C1 segment of cervical spinal cord (tissue), 14 donors: ENCODE measurements at regions not wholly inside any gene's neighbourhood (a gene's known extent, or its start where the extent isn't known, plus 50 kb on each side); places are given as distances from the start of the nearest gene placed in this dataset.
"Not testable (repeated sequence)": the region's sequence is repeated elsewhere in the genome, so short reads cannot be mapped to it uniquely, and the experiment has no call there.

ENCODE experiments used
- DNase-seq, 14 donors: peaks; one replicate each; lab custom pipeline; 2025; lab: John Stamatoyannopoulos, UW

GRCh38 chr3:164748626-164749025 is 329.7 kb downstream of the SI start:
- DNase-seq = no peak

- no peak for DNase-seq
Observed at GRCh38 chr3:164741869-164742268, 336.4 kb downstream of the SI start.

DNA sequence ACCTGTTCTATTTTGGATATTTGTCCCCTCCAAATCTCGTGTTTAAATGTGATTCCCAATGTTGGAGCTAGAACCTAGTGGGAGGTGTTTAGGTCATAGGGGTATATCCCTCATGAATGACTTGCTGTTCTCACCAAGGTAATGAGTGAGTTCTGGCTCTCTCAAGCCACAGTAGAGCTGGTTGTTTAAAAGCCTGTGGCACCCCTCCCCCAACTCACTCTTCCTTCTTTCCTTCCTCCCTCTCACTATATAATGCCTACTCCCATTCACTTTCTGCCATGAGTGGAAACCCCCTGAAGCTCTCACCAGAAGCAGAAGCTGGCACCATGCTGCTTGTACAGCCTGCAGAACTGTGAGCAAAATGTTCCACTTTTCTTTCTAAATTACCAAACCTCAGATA is 341.1 kb downstream of the SI start:
- no peak for DNase-seq

- no peak for DNase-seq
Observed at GRCh38 chr3:164732166-164732565, 346.1 kb downstream of the SI start.

DNA sequence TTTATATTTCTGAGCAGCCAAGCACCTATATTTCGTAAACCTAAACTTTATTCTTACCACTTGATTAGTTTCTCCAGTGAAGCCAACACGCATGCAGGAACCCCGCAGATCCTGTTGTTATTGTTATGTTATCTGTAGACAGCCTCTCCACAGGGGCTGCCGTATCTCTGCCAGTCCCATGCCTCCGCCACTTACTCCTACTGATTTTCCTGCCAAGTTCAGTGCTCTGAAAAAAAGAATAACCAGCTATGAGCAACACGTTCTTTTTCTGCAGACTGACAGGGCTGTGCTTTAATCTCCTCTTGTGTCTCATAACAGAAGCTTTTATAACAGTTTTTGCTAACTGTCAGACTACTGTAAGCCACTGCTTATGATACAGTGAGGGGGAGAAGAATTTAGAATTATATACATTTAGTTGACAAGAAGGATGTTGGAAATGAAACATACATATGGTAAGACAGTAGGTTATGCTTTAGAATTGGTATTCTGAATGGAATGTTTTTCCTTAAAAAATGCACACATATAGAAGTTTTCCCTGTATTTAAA is 347.4 kb downstream of the SI start:
- no peak for DNase-seq

- DNase-seq = no peak
Observed at GRCh38 chr3:164723396-164723795, 354.9 kb downstream of the SI start.

DNA sequence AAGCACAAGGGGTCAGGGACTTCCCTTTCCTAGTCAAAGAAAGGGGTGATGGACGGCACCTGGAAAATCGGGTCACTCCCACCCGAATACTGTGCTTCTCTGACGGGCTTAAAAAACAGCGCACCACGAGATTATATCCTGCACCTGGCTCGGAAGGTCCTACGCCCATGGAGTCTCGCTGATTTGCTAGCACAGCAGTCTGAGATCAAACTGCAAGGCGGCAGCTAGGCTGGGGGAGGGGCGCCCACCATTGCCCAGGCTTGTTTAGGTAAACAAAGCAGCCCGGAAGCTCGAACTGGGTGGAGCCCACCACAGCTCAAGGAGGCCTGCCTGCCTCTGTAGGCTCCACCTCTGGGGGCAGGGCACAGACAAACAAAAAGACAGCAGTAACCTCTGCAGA is 375.5 kb downstream of the SI start:
- DNase-seq = not testable (repeated sequence)

GRCh38 chr3:164687902-164688301 is 390.4 kb downstream of the SI start:
- DNase-seq = no peak

DNA sequence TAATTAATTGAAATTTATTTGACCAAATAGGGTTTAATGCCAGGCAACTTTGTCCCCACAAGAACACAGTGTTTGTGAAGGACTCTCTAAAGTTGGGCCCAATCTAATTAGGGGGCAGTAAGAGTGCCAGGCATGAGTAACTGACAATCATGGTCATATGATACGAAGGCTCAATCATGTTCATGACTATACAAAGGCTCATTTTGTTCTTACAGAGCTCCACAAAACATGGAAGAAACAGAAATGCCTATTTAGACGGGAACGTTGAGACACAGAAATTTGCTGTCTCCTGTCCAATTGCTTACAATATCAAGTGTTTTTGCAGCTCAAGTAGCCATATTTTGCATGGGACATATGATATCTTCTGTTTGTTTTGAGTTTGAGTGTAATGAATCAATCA is 391.1 kb downstream of the SI start:
- DNase-seq = no peak

DNA sequence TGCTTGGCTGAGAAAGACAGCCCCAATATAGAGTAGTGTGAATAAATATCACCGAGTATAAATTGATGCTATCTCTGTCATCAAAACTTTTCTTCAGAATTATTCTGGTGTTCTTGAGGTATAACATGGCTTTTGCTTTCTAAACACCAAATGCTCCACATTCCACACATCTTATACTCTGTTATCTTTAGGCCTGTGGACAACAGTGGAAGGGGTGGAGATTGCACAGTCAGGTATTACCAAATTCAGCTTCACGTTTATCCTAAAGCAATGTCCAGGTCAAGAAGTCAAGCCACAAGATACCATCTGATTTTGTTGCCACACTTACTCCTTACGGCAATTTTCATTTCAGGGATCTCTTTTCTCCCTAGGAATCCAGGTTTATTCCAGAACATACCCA is 394.8 kb downstream of the SI start:
- DNase-seq = no peak

DNA sequence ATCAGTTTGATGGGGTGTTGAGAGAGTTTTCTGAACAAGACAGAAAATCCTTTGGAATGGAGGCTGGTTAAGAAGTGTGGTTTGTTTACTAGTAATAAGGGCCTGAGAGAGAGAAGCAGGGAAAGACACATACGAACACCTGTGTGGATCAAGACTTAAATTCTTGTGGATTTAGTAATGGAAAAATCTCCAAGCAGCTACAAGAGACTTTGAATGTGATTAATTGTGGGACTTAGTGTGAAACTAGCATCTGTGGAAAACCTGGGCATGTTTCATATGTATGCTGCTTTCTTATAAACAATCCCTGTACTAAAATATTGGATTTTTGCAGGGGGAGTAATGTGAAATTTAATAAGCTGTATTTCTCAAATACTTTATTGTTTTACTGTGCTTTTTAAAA is 399.1 kb downstream of the SI start:
- no peak for DNase-seq

DNA sequence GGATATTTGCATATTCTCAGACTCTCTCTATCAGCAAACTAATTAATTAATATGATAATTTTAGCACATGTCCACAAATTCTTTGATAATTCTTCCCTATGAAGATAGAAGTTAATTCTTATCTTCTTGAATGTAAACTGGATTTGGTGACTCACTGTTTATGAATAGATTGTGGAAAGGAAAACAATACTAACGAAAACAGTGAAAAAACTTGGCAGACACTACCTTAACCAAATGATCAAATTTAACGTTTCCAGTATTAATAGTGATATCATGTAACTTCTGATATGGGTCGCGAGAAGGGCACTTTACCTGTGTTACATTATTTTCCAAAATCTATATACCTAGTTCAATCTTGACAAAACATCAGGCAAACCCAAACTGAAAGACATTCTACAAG is 401.0 kb downstream of the SI start:
- no peak for DNase-seq

DNA sequence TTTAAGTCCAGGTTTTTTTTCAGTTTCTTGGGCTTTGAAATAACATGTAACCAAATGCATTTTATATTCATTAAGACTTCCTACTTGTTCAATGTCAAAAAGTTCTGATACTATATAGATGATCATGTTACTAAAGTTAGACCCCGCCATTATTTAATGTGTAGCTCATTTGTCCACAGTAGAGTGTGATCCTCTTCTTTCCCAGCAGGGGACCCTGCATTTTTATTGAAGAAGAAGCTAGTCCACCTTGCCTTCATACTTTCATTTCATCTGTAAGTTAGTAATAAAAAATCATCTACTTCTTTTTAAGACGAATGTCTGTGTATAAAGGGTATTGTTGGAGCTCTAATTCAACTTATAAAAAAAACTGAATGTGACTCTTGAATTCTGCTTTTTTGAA is 404.6 kb downstream of the SI start:
- no peak for DNase-seq

DNA sequence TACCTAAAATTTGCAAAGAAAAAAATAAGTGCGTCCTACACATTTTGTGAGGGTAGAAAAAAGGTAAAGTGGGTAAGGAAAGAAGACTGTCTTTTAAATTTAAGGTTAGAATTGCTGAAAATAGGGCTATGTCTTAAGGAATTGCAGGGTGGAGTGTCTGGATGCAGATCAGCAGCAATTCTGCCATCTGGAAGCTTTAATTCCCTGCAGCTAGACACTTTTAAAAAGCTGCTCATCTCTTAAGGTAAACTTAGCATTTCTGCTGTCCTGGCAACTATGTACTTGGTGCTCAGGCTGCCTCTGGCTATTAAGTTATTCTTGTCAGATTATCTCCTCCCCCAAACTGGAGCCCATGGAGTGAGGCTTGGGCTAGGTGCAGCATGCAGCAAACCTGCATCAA is 420.2 kb downstream of the SI start:
- no peak for DNase-seq

- no peak for DNase-seq
Observed at GRCh38 chr3:164657631-164658030, 420.7 kb downstream of the SI start.

DNA sequence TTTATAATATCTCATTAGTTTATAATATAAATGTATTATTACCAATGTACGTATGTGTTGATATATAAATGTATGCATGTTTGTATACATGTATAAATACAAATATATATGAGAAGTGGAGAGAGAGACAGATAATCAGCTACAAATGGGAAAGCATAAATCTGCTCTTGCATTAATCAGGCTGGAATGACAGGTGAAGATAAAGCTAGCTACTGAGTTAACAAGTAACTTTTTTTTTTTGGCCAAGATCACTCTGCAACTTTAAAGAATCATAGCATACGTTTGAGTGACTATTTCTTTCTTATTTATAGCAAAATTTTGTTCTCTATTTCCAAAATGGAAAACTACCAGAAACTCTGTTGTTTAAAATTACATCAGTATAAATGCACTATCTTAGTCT is 422.8 kb downstream of the SI start:
- DNase-seq = no peak

- no peak for DNase-seq
Observed at GRCh38 chr3:164641071-164641470, 437.2 kb downstream of the SI start.

- no peak for DNase-seq
Observed at GRCh38 chr3:164640591-164640990, 437.7 kb downstream of the SI start.

- no peak for DNase-seq
Observed at GRCh38 chr3:164620956-164621355, 457.3 kb downstream of the SI start.

DNA sequence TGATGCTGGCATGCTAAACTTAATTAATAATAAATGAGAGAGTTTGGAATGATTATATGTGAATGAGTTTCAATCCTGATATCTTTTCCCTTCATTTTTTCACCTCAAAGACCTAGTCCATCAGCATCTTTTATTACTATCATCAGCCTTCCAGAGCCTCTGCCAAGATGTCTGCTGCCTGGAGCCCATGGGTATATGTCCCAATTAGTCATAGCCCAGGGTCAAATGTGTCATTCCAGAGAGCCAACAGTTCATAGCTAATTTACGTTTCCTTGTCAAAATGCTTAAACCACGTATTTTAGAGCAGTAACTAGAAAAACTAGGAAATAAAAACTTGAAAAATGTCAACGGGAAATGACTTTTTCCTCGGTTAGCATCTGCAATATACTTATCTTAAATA is 457.9 kb downstream of the SI start:
- no peak for DNase-seq

GRCh38 chr3:164612751-164613150 is 465.5 kb downstream of the SI start:
- DNase-seq = no peak

DNA sequence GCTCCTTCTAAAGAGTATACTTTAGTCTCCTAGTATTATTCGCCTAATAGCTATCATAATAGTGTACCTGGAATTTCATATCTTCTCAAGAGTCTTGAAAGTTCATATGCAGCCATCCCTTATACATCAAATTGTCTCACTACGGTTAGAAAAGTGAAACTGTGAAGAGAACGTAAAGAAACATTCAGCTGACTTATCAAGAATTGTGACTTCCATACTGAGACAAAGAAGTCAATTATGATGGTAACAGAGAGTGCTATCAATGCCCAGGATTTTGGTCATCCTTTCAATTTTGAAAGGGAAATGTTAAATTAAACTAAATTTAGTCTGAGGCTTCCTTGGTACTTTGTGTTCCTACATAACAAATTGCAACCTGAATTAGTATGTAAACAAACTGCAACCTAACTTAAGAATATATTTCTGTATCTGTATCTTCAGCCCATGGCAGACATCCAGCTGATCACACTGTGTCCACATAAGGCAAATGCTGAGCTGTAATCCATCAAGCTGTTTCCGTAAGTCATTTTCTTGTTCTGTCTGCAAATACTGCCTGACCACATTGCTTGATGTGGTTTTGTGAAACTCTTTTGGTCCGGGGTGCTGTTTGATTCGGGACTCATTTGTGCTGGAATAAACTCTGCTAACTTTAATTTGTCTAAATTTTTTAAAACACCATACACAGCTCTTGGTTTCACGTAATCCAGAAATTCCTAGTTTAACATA is 469.6 kb downstream of the SI start:
- DNase-seq = no peak

- no peak for DNase-seq
Observed at GRCh38 chr3:164604687-164605086, 473.6 kb downstream of the SI start.

DNA sequence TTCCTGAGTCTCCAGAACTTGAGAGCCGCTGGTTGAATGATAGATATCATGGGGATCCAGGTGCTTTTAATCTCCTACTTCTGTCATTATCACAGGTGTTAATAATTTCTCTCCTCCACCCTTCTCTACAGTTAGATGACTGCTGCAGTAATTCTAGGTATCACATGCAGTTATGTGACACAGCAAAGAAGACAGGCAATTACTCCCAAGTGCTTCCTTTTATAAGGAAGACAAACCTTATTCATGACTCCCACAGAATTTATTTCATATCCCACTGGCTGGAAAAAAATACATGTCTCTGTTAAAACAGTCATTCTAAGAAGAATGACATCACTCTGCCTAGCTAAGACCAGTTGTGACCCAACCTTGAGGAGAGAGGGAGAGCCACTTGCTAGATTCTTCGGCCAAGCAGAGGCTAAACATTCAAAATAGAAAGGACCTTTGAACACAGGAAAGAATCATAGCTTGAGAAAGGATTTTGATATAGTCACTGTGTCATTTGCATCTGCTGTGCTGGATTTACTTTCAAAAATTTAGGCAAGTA is 500.6 kb downstream of the SI start:
- no peak for DNase-seq
